ELR (cell line): ENCODE measurements at regions not wholly inside any gene's neighbourhood (a gene's known extent, or its start where the extent isn't known, plus 50 kb on each side); places are given as distances from the start of the nearest gene placed in this dataset.

Experiments used
- DNase-seq: peaks from one replicate; pipeline ENCODE4 v3.0.0-alpha.2; 2015; ENCODE audit warnings: low read depth

GRCh38 chr6:6524951-6525350 is 63.6 kb upstream of the LY86 start:
- no peak for DNase-seq

GRCh38 chr6:6525933-6526332 is 62.6 kb upstream of the LY86 start:
- DNase-seq: no peak

- no peak for DNase-seq
Measured at GRCh38 chr6:6529275-6529674, 59.2 kb upstream of the LY86 start.

GRCh38 chr6:6533176-6533575 is 55.3 kb upstream of the LY86 start:
- no peak for DNase-seq

- no peak for DNase-seq
Measured at GRCh38 chr6:6534399-6534798, 54.1 kb upstream of the LY86 start.

GRCh38 chr6:6537488-6538260 is 50.8 kb upstream of the LY86 start:
- no peak for DNase-seq

- no peak for DNase-seq
Measured at GRCh38 chr6:6538261-6538660, 50.3 kb upstream of the LY86 start.
